Stomach (tissue), 4 donors: ENCODE measurements at regions not wholly inside any gene's neighbourhood (a gene's known extent, or its start where the extent isn't known, plus 50 kb on each side); places are given as distances from the start of the nearest gene placed in this dataset.

Source experiments
- CTCF ChIP-seq, 7 experiments: fragments of 450-650 bp in 4 of 7; fragments of 200-600 bp in 3 of 7; sonication (generic) in 3 of 7; IDR thresholded peaks; one replicate each; pipeline ENCODE4 v1.5.1; 2016 to 2019; ENCODE audit warnings: antibody characterized with exemption in 7 of 7, control low read depth in 2 of 7, mild to moderate bottlenecking in 1 of 7
- POLR2AphosphoS5 ChIP-seq, 3 donors: sonication (generic); formaldehyde crosslinking; IDR thresholded peaks; one replicate each; pipeline ENCODE4 v1.6.1; 2016; ENCODE audit warnings: antibody characterized with exemption in 3 of 3

- no peak for TF ChIP-seq CTCF (IDR thresholded peaks at IDR 0.05)
- TF ChIP-seq POLR2AphosphoS5 (IDR thresholded peaks at IDR 0.05): no peak
Observed at GRCh38 chr5:155839251-155840037, 487.5 kb upstream of the SGCD start.
